Fibroblast of lung (primary cell): ENCODE measurements at regions not wholly inside any gene's neighbourhood (a gene's known extent, or its start where the extent isn't known, plus 50 kb on each side); places are given as distances from the start of the nearest gene placed in this dataset.

ENCODE experiments used
- DNase-seq, 2 donors: peaks; one replicate each; pipeline versions ENCODE4 v3.0.0 to v3.0.0-alpha.2; 2010; ENCODE audit warnings: low read depth in 2 of 2
- H2AFZ ChIP-seq: 2 replicates; pipeline ENCODE4 v1.5.1; 2012; ENCODE audit warnings: low read length, control low read depth, inconsistent platforms
- H3K27ac ChIP-seq: 2 replicates; pipeline ENCODE4 v1.5.1; 2011; ENCODE audit warnings: low read length, control low read depth; ENCODE audit not compliant: insufficient read depth
- H3K27me3 ChIP-seq: 2 replicates; pipeline ENCODE4 v1.5.1; 2011; ENCODE audit warnings: mild to moderate bottlenecking, low read length; ENCODE audit not compliant: control insufficient read depth, insufficient read depth
- H3K36me3 ChIP-seq: 2 replicates; pipeline ENCODE4 v1.5.1; 2011; ENCODE audit warnings: low read length; ENCODE audit not compliant: control insufficient read depth, insufficient read depth
- H3K4me1 ChIP-seq: 2 replicates; pipeline ENCODE4 v1.5.1; 2011; ENCODE audit warnings: low read length; ENCODE audit not compliant: control insufficient read depth, insufficient read depth; ENCODE audit errors: extremely low read depth
- H3K4me2 ChIP-seq: 2 replicates; pipeline ENCODE4 v1.5.1; 2011; ENCODE audit warnings: low read length, control low read depth; ENCODE audit not compliant: insufficient read depth; ENCODE audit errors: extremely low read depth
- H3K4me3 ChIP-seq, 4 experiments: fragments of 200-600 bp in 1 of 4; sonication (generic) in 1 of 4; replicated peaks in 1 of 4; 2 replicates each; pipeline ENCODE4 v1.5.1; 2011 to 2016; ENCODE audit warnings: low read length in 4 of 4, low read depth in 3 of 4, mild to moderate bottlenecking in 3 of 4, control low read depth in 2 of 4, inconsistent platforms in 1 of 4, mixed read lengths in 1 of 4; ENCODE audit not compliant: insufficient read depth in 1 of 4; ENCODE audit errors: control extremely low read depth in 1 of 4
- H3K79me2 ChIP-seq: 2 replicates; pipeline ENCODE4 v1.5.1; 2012; ENCODE audit warnings: mild to moderate bottlenecking, low read length, inconsistent platforms; ENCODE audit not compliant: control insufficient read depth, insufficient read depth
- H3K9ac ChIP-seq: 2 replicates; pipeline ENCODE4 v1.5.1; 2011; ENCODE audit warnings: mild to moderate bottlenecking, low read length, control low read depth; ENCODE audit not compliant: insufficient read depth
- H3K9me3 ChIP-seq: 2 replicates; pipeline ENCODE4 v1.5.1; 2012; ENCODE audit warnings: low read depth, low read length; ENCODE audit not compliant: control insufficient read depth, insufficient read depth
- H4K20me1 ChIP-seq: 2 replicates; pipeline ENCODE4 v1.5.1; 2011; ENCODE audit warnings: low read length; ENCODE audit not compliant: control insufficient read depth, insufficient read depth; ENCODE audit errors: extremely low read depth
- EZH2 ChIP-seq: IDR thresholded peaks from 2 replicates; pipeline ENCODE4 v1.5.1; 2012; ENCODE audit warnings: low read length, control low read depth, mild to moderate bottlenecking; ENCODE audit errors: missing control alignments
- TF ChIP-seq, protein P1 (sequence below), 2 donors: IDR thresholded peaks in 1 of 2; conservative IDR thresholded peaks in 1 of 2; 1 replicate in 1 of 2; 2 replicates in 1 of 2; pipeline ENCODE4 v1.5.1; 2011 to 2012; ENCODE audit warnings: low read length in 2 of 2, control low read depth in 1 of 2, inconsistent platforms in 1 of 2, low read depth in 1 of 2, mild to moderate bottlenecking in 1 of 2

DNA sequence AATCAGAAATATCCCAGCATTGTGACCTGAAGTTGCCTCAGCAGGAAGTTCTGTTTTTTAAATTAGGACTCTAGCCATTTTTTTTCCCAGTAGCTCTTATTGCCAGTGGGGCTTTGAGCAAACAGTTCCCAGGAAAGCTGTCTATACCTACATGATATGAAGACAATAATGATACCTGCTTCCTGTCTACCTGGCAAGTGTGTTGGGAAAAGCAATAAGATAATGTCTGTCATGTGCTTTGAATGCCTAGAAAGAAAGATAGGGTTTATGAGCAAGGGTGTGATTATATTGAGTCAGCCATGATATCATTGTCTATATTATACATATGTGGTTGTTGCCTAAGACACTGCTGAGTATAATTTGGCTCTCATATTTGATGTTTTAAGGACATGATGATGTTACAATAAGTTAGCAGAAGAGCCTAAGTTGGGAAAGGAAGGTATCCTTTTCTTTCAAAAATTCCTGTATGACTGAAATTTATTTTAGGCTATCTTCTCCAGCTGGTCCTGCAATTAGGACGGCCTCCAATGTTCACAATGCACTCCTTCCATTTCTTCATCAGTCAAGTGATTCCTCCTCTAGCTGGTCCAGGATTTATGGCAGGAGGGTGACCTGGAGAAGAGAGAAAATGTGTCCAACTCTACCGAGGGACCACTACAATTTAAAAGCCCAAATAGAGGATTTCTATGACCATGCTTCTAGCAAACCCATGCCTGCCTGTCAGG is 99.6 kb upstream of the CDC42BPA start:
- no peak overlapping the region for H2AFZ ChIP-seq
- no peaks in the 10 kb centered on the region for H3K9me3 ChIP-seq
- DNase-seq, result peak in 1 of 2 donors; percentile 59
- H3K4me2 ChIP-seq, result no peak overlapping the region
- H3K27me3 ChIP-seq, result no peaks in the 10 kb centered on the region
- no peaks in the 10 kb centered on the region for H3K79me2 ChIP-seq
- no peak overlapping the region for H3K27ac ChIP-seq
- H4K20me1 ChIP-seq, result no peaks in the 10 kb centered on the region
- H3K36me3 ChIP-seq, result no peaks in the 10 kb centered on the region
- H3K4me3 ChIP-seq, result no peak overlapping the region
- H3K4me1 ChIP-seq, result no peaks in the 10 kb centered on the region
- TF ChIP-seq, protein P1, sequence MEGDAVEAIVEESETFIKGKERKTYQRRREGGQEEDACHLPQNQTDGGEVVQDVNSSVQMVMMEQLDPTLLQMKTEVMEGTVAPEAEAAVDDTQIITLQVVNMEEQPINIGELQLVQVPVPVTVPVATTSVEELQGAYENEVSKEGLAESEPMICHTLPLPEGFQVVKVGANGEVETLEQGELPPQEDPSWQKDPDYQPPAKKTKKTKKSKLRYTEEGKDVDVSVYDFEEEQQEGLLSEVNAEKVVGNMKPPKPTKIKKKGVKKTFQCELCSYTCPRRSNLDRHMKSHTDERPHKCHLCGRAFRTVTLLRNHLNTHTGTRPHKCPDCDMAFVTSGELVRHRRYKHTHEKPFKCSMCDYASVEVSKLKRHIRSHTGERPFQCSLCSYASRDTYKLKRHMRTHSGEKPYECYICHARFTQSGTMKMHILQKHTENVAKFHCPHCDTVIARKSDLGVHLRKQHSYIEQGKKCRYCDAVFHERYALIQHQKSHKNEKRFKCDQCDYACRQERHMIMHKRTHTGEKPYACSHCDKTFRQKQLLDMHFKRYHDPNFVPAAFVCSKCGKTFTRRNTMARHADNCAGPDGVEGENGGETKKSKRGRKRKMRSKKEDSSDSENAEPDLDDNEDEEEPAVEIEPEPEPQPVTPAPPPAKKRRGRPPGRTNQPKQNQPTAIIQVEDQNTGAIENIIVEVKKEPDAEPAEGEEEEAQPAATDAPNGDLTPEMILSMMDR (conservative IDR thresholded peaks at IDR 0.05 in 1 of 2, IDR thresholded peaks at IDR 0.05 in 1 of 2; ENCODE audit: low read depth in 1 of 2, low read length in 2 of 2), result no peak
- TF ChIP-seq EZH2, result no peak
- H3K9ac ChIP-seq, result no peak overlapping the region

DNA sequence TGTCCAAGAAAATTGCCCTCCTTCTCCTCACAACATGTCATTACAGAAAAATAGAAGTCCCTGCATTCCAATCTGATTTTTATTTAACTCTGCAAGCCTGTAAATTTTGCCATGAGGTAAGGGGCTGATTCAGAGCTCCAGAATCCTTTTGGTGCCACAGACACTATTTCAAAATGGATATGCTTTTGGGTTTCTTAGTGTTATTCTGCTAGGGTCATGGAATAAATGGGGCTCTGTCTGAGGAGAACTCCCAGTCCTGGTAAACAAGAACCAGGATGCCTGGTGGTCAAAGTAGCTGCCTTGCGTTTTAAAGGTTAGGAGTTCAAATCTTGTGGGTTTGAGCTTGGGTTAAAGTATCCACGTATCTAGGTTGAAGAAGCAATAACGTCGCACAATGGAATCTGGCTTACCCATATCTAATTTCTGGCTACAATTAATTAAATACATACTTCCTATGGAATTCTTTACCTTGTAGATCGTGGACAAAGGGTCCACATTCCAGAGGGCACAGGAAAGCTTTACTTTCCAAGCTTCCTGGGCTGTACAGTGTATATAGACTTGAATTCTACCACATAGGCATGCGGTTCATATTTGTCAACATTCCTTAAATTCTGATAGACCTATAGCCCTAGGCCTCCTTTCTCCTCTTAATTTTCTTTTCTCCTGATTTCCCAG is 98.0 kb upstream of the CDC42BPA start:
- no peak overlapping the region for H3K9ac ChIP-seq
- H3K27ac ChIP-seq, result no peak overlapping the region
- DNase-seq, result peak in 1 of 2 donors; percentile 77
- H3K4me2 ChIP-seq, result no peak overlapping the region
- no peaks in the 10 kb centered on the region for H3K79me2 ChIP-seq
- H3K4me3 ChIP-seq, result no peak overlapping the region
- H4K20me1 ChIP-seq, result no peaks in the 10 kb centered on the region
- no peaks in the 10 kb centered on the region for H3K27me3 ChIP-seq
- H3K9me3 ChIP-seq, result no peaks in the 10 kb centered on the region
- H3K36me3 ChIP-seq, result no peaks in the 10 kb centered on the region
- H2AFZ ChIP-seq, result no peak overlapping the region
- no peak for TF ChIP-seq EZH2
- TF ChIP-seq, protein P1 (conservative IDR thresholded peaks at IDR 0.05 in 1 of 2, IDR thresholded peaks at IDR 0.05 in 1 of 2; ENCODE audit: low read depth in 1 of 2, low read length in 2 of 2), result no peak
- no peaks in the 10 kb centered on the region for H3K4me1 ChIP-seq

DNA sequence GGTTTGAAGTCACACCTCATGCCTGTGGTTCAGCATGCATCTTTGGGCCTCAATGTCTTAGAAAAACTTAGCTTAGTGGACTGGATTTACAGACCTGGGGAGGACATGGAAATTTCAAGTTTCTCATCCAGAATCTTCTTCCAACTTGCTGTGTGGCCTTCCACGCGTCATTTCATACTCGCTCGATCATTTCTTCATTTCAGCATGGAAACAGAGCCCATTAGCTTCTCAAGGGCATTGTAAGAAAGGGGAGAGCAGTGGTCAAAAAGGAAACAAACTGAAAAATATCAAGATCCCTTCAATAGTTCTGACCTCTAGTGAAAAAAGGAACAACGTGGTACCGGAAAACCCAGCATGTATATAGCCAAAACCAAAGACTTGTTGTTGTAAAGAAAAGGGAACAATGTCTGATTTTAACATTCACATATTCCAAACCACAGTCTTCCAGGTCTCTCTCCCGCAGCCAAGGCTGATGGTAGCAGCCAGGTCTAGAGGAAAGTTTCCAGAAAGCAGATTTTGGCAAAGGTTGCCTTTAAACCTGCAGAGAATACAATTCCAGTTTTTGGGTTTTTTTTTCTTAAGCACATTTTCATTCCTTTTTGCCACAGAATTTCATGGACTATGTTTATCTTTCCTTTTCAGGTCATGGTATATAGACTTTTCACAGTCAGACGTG is 97.0 kb upstream of the CDC42BPA start:
- no peak overlapping the region for H2AFZ ChIP-seq
- H3K9ac ChIP-seq, result no peak overlapping the region
- no peak overlapping the region for H3K4me3 ChIP-seq

More for the DNA sequence above, 97.0 kb upstream of the CDC42BPA start:
- Histone ChIP-seq H3K9me3 (no peaks in the 10 kb centered on the region), H3K36me3 (no peaks in the 10 kb centered on the region), H3K4me1 (no peaks in the 10 kb centered on the region), H3K79me2 (no peaks in the 10 kb centered on the region), H3K27me3 (no peaks in the 10 kb centered on the region), H3K27ac (no peak overlapping the region), H4K20me1 (no peaks in the 10 kb centered on the region), H3K4me2 (no peak overlapping the region)
- TF ChIP-seq, protein P1 (conservative IDR thresholded peaks at IDR 0.05 in 1 of 2, IDR thresholded peaks at IDR 0.05 in 1 of 2; ENCODE audit: low read depth in 1 of 2, low read length in 2 of 2), result no peak
- no peak for TF ChIP-seq EZH2
- peak in 1 of 2 donors; percentile 10 for DNase-seq
